ENCODE measurements at regions not wholly inside any gene's neighbourhood (a gene's known extent, or its start where the extent isn't known, plus 50 kb on each side); places are given as distances from the start of the nearest gene placed in this dataset.

DNA sequence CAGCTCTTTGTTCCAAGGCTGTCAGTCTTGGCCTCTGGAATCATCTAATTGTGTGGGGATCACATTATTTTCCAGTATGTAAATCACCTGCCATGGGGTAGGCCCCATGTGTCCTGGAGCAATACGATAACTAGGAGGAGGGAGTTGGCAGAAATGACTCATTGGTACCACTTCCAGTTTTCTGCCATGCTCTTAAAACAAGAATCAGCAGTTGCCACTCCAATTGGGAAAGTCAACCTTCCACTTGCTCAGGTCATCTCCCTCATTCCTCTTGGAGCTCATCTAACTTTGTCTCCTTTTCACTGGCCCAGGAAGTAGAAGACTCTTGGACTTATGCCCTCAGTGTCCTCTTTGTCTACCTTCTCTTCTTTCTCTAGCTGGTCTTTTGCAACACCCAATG, 487.0 kb downstream of the SLC4A3 start:
- TF ChIP-seq CTCF (conservative IDR thresholded peaks at IDR 0.05; ENCODE audit: low read depth, low read length): no peak
- H3K4me3 ChIP-seq (ENCODE audit: low read depth, low read length): no peak overlapping the region
- DNase-seq (ENCODE audit: low read depth): no peak

- DNase-seq (ENCODE audit: low read depth): no peak
- H3K4me3 ChIP-seq (ENCODE audit: low read depth, low read length): no peak overlapping the region
- no peak for TF ChIP-seq CTCF (conservative IDR thresholded peaks at IDR 0.05; ENCODE audit: low read depth, low read length)
Measured at GRCh38 chr2:220117025-220117424, 489.6 kb downstream of the SLC4A3 start.

- no peak overlapping the region for H3K4me3 ChIP-seq (ENCODE audit: low read depth, low read length)
- no peak for DNase-seq (ENCODE audit: low read depth)
- no peak for TF ChIP-seq CTCF (conservative IDR thresholded peaks at IDR 0.05; ENCODE audit: low read depth, low read length)
Measured at GRCh38 chr2:220120041-220120440, 492.6 kb downstream of the SLC4A3 start.

DNA sequence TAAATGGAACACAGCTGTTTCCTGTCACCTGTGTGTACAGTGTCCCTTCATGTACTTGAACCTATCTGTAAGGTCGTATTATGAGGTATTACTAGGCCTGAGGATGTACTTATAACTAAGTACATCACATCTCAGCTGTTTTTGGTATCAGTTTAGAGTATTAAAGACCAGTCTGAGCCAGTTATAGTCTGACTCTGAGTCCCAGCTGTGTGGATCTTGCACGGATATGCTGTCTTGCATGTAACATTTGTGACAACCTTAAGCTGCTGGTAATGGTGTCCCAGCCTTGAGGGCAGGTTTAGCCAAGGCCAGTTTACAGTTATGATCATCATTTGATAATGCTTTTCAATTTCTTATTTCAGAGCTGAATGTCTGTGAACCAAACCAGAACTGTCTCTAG, 496.3 kb downstream of the SLC4A3 start:
- no peak for TF ChIP-seq CTCF (conservative IDR thresholded peaks at IDR 0.05; ENCODE audit: low read depth, low read length)
- no peak for DNase-seq (ENCODE audit: low read depth)
- H3K4me3 ChIP-seq (ENCODE audit: low read depth, low read length): no peak overlapping the region

DNA sequence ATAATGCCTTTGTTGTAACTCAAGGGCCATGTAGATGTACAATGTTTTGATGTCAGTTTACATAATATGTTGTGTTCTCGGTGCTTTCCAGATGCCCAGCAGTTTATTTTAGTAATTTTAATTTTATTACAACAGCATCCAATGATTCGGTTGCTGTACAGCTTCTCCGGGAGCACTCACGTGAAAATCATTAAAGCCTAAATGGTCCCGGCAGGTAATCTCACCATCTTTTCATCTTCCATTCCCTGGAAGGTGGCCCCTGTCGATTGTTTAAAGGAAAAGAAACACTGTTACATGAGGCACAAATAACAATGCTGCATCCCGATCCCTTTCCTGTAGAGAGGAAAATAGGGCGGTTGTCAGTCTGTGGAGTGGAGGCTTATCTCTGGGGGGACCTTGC, 498.1 kb downstream of the SLC4A3 start:
- H3K4me3 ChIP-seq (ENCODE audit: low read depth, low read length): no peak overlapping the region
- no peak for TF ChIP-seq CTCF (conservative IDR thresholded peaks at IDR 0.05; ENCODE audit: low read depth, low read length)
- DNase-seq (ENCODE audit: low read depth): no peak

GRCh38 chr2:220127311-220127710, 499.9 kb downstream of the SLC4A3 start:
- TF ChIP-seq CTCF (conservative IDR thresholded peaks at IDR 0.05; ENCODE audit: low read depth, low read length): no peak
- H3K4me3 ChIP-seq (ENCODE audit: low read depth, low read length): no peak overlapping the region
- DNase-seq (ENCODE audit: low read depth): no peak

DNA sequence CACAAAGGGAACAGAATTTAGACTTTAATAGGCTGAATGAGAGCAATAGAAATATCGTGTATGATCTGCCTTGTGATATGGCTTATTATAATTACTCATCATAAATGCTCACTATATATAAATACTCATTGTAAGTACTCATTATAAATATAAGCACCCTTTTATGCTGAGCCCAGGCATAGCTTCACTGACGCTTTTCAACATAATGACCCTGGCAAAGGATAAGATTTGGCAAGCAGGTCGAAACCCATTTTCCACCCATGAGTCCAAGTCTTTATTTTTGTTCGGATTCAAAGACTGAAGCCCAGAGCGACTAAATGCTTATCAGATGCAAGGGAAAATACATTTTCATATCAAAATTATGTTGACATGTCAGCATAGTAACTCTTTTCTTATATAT, 500.4 kb downstream of the SLC4A3 start:
- TF ChIP-seq CTCF (conservative IDR thresholded peaks at IDR 0.05; ENCODE audit: low read depth, low read length): no peak
- no peak for DNase-seq (ENCODE audit: low read depth)

More for the DNA sequence above, 500.4 kb downstream of the SLC4A3 start:
- no peak overlapping the region for H3K4me3 ChIP-seq (ENCODE audit: low read depth, low read length)
